ENCODE measurements at regions not wholly inside any gene's neighbourhood (a gene's known extent, or its start where the extent isn't known, plus 50 kb on each side); places are given as distances from the start of the nearest gene placed in this dataset.
"Not testable (repeated sequence)": the region's sequence is repeated elsewhere in the genome, so short reads cannot be mapped to it uniquely, and the experiment has no call there.

DNA sequence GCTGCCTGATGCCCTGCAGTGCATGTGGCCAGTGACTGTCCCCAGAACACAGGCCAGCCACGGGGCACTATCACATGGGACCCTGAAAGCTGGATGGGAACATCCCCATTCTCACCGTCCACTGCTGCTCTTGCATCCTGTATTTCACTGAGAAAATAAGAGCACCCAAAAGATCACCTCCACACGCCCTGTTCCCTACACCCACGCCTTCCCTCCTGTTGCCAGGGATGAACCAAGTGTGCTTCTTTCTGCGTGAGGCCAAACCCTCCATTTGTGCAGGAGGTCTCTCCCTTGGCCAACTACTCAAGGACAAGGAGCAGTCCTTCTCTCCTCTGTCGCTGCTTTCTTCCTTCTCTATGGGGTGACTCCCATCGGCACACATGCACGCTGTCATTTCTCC lies 118.3 kb downstream of the LRRC37A3 start:
- H3K4me3 ChIP-seq (ENCODE audit: low read depth, low read length), result not testable (repeated sequence)

DNA sequence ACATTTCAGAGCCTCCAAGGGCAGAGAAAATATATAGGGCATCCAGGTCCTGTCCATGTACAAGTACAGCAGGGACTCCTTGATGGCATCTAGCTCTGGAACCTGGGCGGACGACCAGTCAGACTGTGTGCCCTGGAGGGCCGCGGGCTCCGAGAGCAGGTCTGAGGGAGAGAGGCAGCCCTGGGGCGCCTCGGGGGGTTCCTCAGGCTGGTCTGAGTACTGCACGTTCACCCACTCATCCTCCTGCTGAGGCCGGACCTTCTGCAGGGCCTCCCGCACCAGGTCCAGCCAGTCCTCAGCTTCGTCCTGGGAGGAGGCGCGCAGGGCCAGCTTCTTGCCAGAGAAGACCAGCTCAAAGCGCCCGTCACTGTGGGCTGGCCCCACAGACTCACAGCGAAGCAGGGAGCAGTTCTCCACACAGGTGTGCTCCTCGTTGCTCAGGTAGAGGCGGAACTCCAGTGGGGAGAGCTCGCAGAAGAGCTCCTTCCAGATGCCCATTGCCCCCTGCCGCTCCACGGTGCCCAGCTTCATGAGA lies 118.8 kb downstream of the LRRC37A3 start:
- not testable (repeated sequence) for H3K4me3 ChIP-seq (ENCODE audit: low read depth, low read length)

DNA sequence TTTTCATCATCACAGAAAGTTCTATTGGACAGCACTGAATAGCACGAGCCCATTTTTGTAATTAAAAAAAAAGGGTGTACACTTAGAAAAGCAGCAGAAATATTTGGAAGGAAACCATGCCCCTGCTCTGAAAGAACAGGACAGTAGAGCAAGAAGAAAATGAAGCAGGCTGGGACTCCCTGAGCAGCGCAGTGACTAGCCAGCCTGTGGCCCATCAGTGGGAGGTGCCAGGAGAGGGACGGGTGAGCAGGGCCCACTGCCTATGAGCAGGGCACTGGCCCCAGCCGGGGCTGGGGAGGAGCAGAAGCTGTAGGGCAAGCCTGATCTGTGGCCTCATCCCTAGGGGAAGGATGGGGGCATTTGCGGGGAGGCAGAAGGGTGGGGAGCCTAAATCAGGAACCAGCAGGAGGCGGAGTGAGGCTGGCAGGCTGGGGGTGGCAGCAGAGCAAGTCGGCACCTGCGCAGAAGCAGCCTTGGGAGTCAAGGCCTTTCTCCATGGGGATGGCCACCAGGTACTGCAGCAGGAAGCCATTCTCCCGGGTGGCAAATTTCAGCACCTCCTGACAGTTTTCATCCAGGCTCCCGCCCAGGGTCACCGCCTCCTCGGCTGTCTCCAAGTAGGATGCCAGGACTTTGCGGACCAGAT lies 119.6 kb downstream of the LRRC37A3 start:
- H3K4me3 ChIP-seq (ENCODE audit: low read depth, low read length), result not testable (repeated sequence)

DNA sequence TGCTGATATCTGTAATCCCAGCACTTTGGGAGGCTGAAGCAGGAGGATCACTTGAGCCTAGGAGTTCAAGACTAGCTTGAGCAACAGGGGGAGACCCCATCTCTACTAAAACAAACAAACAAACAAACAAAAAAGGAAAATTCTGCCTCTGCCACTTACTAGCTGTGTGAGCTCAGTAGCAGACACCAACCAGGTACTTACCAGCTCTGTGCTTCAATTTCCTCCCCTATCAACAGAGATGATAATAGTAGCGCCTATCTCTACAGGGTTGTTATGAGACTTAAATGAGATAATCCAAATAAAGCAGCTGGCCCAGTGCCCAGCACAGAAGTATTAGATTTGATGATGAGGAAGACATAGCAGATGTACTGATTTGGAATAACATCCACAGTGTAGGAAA lies 120.3 kb downstream of the LRRC37A3 start:
- not testable (repeated sequence) for H3K4me3 ChIP-seq (ENCODE audit: low read depth, low read length)

DNA sequence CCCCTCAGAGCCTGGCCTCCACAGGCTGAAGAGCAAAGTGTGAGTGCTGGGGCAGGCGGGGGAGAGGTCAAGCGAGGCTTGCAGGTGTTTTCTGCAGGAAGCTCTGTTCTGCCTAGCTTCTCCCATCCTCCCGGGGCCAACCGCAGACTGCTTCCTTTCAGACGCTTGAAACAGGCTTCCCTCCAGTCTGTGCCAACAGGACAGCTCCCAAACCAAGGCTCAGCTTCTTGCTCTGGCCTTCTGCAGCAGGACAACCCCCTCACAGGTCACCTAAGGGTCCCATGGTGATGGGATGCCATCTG lies 120.8 kb downstream of the LRRC37A3 start:
- not testable (repeated sequence) for H3K4me3 ChIP-seq (ENCODE audit: low read depth, low read length)

DNA sequence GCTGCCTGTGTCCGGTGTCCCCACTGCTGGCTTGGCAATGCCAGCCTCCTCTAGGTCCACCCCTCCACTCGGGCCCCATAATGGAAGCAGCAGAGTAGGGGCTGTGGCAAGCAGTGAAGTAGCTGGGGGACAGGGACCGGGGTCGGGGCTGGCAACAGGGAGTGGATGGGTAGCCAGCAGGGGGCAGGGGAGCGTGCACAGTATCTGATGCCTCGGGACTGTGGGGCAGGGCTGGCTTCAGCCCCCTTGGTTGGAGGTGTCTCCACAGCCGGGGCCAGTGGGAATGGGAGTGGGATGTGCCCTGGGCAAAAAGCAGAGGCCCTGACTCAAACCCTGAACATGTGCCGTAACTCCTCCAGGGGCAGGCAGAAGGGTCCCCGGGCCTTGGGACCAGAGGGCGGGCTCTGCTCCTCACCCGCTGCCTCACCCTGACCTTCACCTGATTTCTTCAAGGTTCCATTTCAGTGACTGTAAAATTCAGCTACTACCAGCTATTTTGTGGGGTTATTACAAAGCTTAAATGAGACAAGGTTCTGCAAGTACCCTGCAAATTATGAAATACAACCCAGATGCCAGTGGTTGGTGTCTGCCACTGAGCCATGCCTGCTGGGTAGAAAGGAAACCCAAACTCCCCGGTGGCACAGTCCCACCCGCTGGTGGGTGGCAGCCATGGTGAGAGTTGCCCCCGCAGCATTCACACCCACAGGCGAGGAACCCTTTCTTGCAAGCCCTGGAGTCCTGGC lies 121.4 kb downstream of the LRRC37A3 start:
- not testable (repeated sequence) for H3K4me3 ChIP-seq (ENCODE audit: low read depth, low read length)

DNA sequence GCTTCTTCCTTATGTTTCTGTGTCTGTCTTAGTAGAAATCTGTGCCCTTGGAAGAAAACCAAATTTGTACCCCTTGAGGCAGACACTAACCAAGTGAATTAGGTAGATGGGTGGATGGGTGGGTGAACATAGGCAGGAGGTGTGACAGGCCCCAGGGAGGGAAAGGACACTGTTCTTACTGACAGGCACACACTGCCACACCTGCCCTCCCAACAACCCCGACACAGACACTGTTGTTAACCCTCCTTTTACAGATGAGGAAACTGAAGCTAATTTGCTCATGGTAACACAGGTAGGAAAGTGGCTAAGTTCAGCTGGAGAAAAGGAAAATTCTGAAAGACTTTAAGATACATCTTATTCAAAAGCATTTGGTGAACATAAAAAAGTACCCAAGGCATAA lies 123.9 kb downstream of the LRRC37A3 start:
- H3K4me3 ChIP-seq (ENCODE audit: low read depth, low read length), result not testable (repeated sequence)

DNA sequence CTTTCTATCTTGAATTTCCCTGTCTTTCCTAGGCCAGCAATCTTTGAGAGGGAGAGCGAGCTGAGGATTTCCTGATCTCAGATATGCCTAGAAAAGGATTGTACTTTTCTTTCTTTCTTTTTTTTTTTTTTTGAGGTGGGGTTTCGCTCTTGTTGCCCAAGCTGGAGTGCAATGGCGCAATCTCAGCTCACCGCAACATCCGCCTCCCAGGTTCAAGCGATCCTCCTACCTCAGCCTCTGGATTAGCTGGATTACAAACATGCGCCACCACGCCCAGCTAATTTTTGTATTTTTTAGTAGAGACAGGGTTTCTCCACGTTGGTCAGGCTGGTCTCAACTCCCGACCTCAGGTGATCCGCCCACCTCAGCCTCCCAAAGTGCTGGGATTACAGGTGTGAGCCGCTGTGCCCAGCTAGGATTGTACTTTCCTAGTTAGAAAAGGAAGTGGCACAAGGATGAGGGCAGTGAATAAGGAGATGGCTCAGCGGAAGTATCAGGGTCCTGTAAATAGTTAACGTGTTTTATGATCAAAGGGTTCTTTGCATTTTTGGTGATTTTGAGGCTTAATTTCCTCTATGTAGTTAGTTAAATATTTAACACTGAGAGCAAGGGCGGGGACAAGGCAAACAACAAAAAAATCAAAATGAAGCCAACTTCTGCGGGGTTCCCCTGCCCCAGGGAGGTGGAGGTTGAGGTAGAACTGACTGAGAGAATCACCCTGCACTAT lies 124.6 kb downstream of the LRRC37A3 start:
- not testable (repeated sequence) for H3K4me3 ChIP-seq (ENCODE audit: low read depth, low read length)

DNA sequence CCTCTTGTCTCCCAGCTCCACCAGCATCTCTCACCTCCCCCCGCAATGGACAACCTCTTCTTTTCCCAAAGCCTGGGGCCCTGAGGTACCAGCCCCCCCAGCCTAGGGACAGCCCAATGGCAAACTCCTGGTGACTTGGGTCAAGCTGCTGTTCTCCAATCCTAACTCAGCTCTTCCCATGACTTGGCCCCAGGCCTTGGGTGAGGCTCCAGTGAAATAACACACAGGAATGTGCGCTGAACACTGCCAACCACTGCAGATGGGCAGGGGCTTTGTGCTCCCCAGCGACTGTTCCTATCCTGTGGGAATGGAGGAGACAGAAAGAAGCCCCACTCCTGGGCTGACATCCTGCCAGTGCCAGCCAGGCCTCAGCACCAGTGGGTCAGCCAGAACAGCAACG lies 125.2 kb downstream of the LRRC37A3 start:
- not testable (repeated sequence) for H3K4me3 ChIP-seq (ENCODE audit: low read depth, low read length)

DNA sequence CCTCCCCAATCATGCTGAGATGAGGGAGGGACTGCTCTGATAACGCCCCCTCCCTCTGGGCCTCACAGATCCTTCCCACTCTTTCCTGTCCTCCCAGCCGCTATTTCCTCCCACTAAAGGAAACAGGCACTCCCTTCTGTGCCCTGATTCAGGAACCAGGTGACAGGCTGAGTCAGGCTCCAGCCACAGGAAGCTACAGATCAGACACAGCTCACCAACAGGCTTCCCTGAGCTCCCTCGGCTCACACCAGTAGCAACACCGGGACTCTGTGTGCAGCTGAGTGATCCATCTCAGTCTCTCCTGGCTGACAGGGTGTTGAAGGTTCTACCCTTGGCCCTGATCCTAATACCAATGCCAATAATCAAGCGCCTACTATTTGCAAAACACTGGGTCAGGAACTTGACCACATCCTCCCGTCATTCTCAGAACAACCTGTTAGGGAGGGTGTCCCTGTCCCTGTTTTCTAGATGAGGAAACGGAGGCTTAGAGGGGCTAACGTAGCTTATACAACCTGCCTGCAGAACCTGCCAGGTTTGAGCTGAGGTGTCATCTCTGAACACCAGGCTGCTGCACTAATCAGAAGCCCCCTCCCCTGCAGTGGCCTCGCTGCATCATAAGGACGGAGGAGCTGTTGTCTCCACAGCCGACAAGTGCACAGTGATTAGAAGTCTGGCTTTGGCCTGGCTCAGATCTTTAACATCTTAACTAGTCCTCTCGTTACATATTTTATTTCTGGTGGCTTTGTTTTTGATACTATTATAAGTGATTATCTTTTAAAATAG lies 126.3 kb downstream of the LRRC37A3 start:
- H3K4me3 ChIP-seq (ENCODE audit: low read depth, low read length), result not testable (repeated sequence)

DNA sequence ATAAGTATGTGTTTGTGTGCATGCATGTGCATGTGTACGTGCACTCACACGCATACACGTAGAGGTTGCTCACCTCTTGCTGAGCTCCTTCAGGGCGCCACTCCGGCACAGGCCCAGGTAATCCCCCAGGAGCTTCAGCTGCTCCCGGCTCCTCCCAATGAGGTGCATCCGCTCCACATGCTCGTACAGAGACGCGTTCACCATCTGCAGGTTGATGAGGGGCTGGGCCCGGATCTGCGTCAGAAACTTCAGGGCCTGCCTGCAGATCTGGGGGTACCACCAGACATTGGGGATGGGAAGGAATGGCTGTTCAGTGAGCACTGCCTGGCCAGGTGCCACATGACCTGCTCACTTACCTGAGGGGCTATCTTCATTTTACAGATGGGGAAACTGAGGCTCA lies 127.0 kb downstream of the LRRC37A3 start:
- not testable (repeated sequence) for H3K4me3 ChIP-seq (ENCODE audit: low read depth, low read length)

DNA sequence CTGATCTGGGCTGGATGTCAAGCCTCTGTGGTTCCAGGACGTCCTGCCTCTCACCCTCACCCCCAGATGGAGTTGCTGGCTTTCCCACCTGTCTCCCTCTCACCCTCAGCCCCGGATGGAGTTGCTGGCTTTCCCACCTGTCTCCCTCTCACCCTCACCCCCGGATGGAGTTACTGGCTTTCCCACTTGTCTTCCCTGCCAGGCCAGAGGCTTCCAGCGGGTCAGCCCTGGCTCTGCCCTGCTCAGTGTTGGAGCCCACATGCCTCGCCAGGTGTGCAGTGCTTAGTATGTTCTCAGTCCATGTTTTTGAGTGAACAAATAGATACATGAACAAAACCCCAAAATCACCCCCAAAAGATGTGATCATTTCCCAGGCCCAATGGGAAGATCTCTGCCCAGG lies 127.6 kb downstream of the LRRC37A3 start:
- H3K4me3 ChIP-seq (ENCODE audit: low read depth, low read length), result not testable (repeated sequence)

DNA sequence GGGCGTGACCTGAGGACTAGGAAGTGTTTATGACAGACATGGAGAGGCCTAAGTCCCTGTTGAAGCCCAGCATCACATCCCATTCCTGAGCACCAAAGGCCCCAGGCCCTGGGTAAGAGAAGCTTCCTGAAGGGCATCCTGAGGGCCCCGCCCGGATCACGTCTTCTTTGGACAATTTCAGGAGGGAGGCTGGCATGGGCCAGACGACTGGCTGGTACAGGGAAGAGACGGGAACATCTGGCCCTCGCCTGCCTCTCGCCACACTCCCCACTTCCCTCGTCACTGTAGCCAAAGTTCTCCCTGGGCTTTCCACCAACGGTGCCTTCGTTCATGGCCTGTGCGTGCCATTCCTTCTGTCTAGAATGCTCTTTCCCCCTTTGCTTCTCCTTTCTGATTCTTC lies 128.1 kb downstream of the LRRC37A3 start:
- not testable (repeated sequence) for H3K4me3 ChIP-seq (ENCODE audit: low read depth, low read length)

DNA sequence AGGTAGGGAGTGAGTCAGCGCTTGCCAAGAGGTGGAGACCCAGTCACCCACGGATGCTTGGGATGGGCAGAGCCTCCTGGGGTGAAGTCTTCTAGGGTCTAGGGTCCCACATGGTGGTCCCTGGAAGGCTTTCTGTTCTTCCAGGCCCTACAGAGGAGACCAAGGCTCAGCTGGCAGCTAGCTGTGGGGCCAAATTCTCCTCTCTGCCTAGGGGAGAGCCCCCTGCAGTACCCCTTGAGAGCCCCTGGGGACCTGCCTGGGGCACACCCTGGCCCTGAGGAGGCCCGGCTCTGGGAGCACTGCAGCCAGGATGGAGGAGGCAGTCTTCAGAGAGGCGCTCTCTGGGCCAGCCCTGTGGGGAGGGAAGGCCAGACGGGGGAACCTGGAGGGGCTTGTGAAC lies 128.6 kb upstream of the SMURF2 start:
- not testable (repeated sequence) for H3K4me3 ChIP-seq (ENCODE audit: low read depth, low read length)

DNA sequence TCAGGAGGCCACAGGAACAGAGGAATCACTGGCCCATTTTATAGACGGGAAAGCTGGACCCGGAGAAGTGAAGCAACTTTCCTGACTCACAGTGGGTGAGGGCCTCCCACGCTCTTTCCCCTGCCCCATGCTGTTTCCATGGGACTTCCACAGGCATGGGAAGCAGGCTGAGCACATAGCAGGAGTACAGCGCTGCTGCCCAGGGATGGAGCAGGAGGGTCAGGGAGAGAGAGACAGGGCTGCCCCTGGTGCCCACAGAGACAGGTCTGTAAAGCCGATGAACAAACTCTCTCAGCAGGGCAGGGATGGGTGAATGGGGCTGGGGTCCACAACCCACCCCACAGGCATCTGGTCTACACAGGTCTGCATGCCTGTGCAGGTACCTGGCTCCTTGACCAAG lies 128.1 kb upstream of the SMURF2 start:
- not testable (repeated sequence) for H3K4me3 ChIP-seq (ENCODE audit: low read depth, low read length)

DNA sequence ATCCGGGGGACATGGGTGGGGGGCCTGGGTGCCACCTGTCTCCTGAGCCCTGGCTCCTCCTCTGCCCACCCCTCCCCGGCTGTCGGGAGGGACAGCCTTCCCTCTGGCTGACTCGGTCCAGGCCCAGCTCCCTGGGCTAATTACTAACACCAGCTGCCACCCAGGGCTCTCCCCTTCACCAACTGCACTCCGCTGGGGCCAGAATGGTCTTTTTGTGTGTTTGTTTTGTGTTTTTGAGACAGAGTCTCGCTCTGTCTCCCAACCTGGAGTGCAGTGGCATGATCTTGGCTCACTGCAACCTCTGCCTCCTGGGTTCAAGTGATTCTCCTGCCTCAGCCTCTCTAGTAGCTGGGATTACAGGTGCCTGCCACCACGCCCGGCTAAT lies 126.9 kb upstream of the SMURF2 start:
- not testable (repeated sequence) for H3K4me3 ChIP-seq (ENCODE audit: low read depth, low read length)
